DMS53 (cell line): ENCODE measurements at regions not wholly inside any gene's neighbourhood (a gene's known extent, or its start where the extent isn't known, plus 50 kb on each side); places are given as distances from the start of the nearest gene placed in this dataset.
"Not testable (repeated sequence)": the region's sequence is repeated elsewhere in the genome, so short reads cannot be mapped to it uniquely, and the experiment has no call there.

Source experiments
- DNase-seq: peaks from one replicate; lab custom pipeline; 2025; lab: John Stamatoyannopoulos, UW

DNA sequence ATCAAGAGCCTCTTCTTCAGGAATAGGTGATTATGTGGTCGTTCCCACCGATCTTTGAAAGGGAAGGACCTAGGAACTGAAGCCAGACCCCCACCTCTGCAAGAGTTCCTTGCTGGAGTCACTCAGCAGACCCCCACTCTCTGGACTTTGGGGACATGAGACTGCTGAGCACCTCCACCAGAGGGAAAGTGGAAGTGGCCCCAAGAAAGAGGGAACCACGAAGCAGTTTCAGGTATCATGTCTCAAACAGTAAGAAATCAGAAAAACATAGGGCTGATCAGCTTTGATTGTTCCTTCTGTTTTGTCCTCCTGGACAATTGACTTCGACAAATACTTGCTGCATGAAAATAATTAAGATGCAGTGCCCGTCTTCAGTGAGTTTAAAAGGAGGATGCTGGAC lies 84.2 kb upstream of the ADORA2B start:
- not testable (repeated sequence) for DNase-seq

DNA sequence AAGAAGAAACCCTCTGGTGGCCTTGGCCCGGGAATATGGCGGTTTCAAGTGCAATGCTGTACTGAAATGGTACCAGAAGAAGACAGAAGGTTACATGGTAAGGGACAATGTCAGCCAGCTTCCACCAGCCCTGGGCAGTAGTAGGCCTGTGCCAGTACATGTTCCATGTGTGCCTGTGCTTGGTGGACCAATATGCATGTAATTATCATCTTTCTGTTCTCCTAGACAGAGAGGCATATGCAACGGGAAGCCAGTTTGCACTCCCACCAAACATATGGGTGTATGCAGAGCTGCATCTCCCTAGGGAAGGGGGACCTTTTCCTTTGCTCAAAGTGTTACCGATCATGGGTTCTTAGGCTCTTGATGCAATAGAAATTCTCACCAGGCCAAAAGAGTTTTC lies 80.9 kb upstream of the ADORA2B start:
- not testable (repeated sequence) for DNase-seq

DNA sequence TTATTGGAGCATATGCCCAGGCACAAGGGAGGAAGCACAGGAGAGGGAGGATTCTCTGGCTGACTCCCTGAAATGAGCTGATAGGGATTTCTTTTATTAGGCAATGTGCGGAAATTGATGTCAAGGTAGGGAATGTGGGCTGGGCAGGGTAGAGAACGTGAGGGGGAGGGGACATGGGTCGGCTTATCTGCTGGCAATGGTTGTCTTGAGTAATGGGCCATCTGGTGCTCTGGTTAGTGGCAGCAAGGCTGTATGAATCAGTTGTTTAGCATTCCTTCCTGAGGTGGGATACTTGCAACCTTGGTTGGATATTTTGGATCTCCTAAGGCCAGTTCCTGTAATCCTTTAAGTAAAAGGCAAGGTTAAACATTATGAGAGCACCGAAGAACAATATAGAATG lies 80.5 kb upstream of the ADORA2B start:
- DNase-seq: not testable (repeated sequence)

DNA sequence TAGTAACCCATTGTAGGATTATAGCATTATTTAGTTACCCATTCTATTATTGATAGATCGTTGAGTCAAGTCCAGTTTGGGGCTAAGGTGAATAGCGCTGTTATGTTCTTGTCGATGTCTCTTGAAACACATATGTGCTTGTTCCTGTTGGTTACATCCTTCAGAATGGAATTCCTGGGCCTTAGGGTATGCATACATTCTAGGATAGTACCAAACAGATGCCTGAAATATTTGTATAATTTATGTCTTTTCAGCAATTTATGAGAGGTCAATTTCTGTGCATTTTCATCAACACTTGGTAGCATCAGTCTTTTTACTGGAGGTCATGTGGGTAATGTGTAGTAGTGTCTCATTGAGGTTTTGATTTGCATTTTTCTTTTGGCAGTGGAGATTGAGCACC lies 78.9 kb upstream of the ADORA2B start:
- not testable (repeated sequence) for DNase-seq

DNA sequence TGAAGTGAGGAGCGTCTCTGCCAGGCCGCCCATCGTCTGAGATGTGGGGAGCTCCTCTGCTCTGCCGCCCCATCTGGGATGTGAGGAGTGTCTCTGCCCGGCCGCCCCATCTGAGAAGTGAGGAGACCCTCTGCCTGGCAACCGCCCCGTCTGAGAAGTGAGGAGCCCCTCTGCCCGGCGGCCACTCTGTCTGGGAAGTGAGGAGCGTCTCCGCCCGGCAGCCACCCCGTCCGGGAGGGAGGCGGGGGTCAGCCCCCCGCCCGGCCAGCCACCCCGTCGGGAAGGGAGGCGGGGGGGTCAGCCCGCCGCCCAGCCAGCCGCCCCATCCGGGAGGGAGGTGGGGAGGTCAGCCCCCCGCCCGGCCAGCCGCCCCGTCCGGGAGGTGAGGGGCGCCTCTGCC lies 77.6 kb upstream of the ADORA2B start:
- not testable (repeated sequence) for DNase-seq

DNA sequence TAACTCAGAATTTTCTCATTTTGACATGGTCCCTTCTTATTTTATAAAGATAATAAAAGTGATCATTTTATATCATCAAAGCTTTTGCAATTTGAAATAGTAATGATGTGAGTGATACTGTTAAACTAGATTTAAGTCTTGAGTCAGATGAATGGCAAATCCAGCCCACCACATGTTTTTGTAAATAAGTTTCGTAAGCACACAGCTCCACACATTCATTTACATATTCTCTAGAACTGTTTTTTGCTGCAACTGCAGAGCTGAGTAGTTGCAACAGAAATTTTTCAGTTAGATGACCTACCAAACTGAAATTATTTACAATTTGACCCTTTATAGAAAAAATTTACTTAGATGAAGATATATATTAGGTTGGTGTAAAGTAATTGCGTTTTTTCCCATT lies 75.1 kb upstream of the ADORA2B start:
- not testable (repeated sequence) for DNase-seq

DNA sequence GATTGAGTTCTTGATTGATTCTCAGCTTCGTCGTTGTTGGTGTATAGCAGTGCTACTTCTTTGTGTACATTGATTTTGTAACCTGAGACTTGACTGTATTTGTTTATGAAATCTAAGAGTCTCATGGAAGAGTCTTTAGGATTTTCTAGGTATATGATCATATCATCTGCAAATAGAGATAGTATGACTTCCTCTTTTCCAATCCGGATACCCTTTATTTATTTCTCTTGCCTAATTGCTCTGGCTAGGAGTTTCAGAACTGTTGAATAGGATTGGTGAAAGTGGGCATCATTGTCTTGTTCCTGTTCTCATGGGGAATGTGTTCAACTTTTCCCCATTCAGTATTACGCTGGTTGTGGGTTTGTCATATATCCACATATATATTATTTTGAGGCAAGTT lies 72.3 kb upstream of the ADORA2B start:
- DNase-seq: peak; percentile 48

DNA sequence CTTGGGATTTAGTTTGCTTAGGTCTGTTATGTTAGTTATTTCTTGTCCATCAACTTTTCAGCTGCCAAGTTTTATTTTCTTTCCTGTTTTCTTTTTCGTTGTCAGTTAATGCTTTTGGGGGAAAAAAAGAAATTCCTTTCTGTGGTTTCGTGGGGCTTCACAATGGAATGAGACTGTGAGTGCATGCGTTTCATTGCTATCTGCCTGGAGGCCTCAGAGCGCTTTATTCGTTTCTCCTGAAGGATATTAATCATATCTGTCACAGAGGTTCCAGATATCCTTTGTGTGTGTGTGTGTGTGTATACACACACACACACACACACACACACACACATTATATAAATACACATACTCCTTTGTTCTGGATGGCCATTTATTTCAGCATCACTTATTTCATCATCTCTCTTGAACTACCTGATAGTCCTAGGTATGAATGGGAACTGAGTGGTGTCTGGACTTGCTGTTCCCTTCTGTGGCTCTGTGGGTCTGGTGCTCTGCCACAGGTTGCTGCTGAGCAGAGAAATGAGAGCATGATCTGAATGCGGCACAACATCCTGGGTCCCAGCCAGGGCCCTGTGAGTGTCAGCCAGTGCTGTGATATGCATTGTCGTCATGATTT lies 66.9 kb upstream of the ADORA2B start:
- not testable (repeated sequence) for DNase-seq

DNA sequence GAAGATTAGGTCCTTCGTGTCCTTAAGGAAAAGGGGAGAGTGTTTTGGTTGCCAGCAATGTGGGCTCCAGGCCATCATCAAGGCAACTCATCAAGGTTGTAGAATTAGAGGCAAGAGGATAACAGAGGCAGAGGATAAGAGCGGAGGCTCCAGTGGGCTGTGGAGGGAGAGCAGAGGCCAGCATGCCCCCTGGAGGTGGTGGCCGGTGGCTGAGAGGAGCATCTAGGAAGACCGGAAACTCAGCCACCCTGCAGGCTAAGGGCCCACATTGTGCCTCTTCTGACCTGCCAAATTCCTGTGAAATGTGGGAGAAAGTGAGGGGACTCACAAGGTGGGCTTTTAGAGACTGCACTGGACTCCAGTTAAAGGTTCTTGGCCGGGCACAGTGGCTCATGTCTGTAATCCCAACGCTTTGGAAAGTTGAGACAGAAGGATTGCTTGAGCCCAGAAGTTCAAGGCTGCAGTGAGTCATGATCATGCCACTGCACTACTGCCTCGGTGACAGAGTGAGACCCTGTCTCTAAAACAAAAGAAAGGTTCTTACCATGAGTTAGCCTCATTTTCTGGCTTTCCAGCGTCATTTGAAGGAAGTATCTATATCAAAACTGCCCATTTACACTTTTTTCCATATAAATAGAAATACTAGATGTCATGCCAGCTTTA lies 62.7 kb upstream of the ADORA2B start:
- no peak for DNase-seq

DNA sequence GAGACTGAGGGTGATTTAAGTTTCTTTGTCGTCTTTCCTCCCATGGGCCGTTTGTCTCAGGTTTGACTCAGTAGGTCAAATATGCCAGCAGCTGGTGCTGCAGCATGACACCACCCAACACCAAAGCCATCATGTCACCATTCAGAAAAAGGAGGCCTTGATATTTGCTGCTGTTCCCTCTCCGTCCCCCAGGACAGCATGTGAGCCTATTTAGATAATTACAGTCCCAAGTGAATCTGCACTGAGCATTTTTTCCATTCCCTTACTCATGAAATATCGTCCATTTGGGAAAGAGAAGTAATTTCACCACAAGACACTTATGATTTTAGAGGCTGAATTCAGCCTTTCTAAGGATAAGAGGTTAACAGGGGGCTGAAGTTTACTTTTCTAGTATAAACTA lies 62.2 kb upstream of the ADORA2B start:
- no peak for DNase-seq

DNA sequence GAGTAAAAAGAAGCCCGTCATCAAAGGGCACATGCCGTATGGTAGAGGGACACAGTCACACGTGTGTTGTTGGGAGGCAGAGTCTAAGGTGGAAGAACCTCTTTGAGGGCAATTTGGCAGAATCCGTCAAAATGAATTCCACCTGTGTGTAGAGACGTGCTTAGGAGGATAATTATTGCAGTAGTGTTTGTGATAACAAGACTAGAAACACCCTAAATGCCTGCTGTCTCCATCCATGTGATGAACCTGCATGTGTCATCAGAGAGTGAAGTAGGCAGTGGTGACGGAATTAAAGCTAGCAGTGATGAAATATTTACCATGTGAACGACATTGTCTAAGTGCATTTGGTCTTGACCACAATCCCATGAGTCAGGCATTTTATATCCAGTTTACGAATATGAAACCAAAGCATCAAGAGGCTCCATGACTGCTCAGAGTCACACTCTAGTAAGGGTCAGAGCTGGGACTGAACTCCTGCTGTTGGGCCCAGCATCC lies 61.3 kb upstream of the ADORA2B start:
- DNase-seq: peak; percentile 29

DNA sequence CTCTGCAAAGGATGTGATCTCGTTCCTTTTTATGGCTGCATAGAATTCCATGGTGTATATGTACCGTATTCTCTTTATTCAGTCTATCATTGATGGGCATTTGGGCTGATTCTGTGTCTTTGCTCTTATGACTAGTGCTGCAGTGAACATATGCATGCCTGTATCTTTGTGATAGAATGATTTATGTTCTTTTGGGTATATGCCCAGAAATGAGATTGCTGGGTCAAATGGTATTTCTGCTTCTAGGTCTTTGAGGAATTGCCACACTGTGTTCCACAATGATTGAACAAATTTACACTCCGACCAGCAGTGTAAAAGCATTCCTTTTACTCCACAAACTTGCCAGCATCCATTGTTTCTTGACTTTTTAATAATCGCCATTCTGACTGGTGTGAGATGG lies 60.2 kb upstream of the ADORA2B start:
- DNase-seq: no peak

DNA sequence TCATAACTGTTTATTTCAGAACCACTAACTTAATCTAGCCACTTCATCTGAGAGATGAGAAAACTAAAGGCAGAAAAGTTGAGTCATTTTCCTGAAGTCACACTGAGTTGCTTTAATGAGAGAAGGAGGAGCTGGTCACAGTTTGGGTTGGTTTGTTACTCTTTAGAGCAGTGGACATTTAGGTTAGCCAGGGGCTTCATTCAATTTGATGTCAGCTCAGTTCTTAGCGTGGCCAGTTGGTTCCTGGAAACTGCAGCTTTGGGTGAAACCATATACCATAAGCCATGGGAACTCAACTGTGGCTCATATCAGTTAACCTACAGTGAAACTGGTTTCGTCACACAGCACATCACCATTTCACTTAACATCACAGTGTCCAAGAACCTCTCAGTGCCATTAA lies 59.2 kb upstream of the ADORA2B start:
- no peak for DNase-seq

DNA sequence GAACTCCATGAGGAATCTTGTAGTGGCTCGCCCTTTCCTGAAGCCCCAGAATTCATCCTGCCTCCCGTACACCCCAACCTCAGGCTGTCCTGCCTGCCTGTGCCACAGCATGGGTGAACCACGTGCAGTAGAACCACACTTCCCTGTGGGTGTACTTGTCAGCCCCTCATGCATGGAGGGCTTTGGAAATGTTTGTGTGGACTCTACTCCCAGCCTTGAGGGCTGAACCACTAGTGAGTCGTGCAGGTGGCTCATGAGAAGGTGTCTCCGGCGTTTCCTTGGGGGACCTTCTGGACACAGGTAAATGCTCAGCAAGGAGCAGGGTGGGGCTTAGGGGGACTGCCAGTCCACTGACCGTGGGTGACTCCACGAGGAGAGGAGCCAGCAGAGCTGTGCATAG lies 58.7 kb upstream of the ADORA2B start:
- no peak for DNase-seq

DNA sequence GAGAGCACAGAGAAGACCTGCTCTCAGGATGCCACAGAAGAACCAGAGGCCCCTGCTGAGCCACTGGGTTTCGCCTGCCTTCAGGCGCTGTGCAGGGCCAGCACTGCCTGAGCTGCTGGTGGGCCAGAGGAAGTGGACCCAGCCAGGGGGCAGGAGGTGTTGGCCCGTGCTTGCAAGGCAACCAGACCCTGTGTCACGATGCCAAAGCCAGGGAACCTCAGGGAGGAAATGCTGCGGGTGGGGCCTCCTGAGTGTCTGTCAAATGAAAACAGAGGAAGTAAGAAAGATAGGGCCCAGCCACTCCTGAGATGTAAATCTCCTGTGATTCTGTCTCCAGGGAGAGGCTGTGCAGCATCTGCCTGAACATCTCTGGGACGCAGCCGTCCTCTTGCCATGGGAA lies 58.1 kb upstream of the ADORA2B start:
- no peak for DNase-seq

DNA sequence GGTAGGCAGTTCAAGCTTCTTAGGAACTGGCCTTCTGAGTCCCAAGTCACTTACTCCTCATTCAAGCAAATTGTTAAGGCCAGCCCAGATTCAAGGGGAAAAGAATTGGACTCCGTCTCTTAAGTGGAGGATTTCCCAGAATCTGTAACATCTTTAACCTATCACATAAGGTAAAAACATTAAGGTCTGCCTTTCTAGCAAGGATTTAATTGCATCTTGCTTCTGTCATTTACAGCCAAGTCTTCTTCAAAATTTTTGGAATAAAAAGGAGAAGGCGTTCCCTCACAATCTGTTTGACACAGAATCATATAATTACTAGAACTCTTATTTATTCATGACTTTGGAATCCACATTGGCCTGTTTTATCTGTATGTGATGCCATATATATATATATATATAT lies 56.5 kb upstream of the ADORA2B start:
- no peak for DNase-seq

DNA sequence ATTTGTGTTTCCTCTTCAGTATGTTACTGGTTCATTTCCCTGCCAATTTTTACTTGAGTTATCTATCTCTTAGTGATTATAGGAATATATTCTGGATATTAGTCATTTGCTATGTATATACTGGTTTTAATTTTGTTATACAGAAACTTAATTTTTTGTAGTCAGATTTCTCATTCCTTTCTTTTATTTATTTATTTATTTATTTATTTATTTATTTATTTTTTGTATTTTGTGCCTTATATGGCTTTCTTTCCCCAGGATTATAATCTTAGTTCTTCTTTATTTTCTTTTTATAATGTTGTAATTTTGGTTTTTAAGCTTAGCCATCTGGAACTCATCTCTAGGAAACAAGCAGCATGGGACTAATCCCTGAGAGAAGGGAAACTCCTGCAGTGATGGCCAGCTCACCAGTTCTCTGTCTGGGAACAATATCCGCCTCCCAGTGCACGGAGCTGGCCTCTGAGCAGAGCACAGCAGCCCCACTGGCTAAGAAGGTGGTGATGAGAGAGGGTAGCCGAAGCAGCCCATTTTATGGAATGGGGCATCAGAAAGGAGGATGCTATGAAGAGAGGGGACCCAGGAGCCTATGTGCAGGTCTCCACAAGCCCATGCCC lies 54.5 kb upstream of the ADORA2B start:
- DNase-seq: no peak

DNA sequence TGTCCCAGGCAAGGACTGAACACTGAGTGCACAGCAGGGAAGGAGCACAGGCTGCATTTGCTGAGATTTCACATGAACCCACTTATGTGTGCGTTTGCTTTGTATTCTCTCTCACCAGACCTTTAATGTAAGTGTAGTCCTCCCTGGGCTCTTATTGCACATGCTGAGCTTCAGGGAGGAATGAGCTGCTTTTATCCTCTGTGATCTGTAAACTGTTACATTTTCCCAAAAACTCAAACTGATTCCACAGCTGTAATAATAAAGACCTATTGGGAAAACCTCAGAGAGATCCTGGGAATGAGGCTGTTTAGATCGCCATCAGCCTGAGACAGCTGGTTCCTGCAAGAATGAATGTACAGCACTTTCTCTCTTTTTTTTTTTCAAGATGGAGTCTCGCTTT lies 53.6 kb upstream of the ADORA2B start:
- no peak for DNase-seq

DNA sequence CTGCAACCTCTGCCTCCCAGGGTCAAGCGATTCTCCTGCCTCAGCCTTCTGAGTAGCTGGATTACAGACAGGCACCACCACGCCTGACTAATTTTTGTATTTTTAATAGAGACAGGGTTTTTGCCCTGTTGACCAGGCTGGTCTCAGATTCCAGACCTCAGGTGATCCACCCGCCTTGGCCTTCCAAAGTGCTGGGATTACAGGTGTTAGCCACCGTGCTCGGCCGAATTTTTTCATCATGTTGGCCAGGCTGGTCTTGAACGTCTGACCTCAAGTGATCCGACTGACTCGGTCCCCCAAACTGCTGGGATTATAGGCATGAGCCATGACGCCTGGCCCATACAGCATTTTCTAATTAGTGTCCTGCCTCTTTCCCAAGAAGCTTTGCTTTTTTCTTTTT lies 52.7 kb upstream of the ADORA2B start:
- DNase-seq: no peak

DNA sequence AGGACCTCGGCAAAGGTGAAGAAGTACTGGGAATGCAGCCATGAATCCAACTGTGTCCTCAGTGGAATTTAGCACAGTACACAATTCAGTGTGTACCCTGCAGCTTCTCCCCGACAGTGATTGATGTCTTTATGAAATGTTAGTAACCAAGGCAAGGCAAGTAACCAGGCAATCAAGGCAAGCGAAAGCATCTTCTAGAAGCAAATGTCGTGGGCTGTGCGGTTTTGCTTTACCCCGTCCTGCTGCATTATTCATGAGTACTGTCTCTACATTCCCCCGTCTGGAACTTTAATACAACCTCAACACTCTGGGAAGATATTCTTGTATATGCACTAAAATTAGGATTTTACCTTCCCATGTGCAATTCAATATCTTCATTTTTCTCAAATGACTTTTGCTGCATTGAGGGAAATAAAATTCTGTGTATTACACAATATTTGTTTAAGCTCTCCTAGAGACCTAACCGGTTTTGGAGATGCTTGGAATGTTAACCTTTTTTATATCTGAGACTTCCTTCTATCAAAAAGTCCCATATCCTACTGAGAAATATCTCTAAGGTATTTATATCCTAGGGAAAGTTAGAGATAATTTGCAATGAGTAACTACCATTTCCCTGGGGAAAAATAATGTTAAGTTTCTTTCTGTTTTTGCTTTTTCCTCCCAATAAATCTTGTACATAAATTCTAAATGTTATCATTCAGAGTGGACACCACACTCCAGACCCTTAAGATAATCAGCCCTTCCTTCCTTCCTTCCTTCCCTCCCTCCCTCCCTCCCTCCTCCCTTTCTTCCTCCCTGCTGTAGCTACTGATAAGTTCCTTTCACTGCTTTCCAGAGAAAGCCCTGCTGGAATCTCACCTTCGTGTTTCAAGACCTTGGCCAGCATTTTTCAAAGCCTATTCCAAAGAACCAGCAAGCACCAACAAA lies 51.9 kb upstream of the ADORA2B start:
- peak; percentile 45 for DNase-seq

DNA sequence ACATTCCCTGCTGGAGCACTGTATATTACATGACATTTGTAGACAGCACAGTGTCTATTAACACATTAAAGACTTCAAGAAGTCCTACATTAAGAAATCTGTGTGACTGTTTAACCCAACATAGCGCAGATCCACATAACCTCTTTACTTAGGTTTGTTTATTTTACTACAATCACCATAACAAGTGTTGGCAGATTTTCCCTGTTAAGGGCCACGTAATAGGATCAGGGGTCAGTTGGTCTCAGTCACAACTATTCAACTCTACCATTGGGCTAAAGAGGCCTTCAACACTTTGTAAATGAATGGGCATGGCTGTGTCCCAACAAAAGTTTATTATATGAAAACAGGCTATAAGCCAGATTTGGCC lies 51.3 kb upstream of the ADORA2B start:
- peak; percentile 15 for DNase-seq

DNA sequence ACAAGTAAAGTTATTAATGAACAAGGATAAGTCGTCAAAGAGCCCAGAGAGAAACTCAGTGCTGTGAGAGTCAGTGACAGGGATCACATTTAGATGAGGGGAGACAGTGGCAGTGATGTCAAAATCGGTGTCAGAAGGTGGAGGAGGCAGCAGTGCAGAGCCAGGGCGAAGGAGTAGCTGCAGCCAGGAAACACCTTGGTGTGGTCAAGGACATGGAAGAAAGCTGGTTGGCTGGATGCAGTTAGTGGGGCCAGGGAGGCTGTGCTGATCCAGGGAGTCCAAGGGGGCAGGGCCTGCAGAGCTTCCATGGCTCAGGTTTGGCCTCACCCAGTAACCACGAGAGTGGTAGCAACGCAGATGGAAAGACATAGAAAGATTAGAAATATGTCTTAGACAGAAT lies 50.7 kb upstream of the ADORA2B start:
- no peak for DNase-seq
